Liver (tissue), 8 donors: ENCODE measurements at regions not wholly inside any gene's neighbourhood (a gene's known extent, or its start where the extent isn't known, plus 50 kb on each side); places are given as distances from the start of the nearest gene placed in this dataset.

Experiments used
- DNase-seq: peaks from one replicate; pipeline ENCODE4 v3.0.0-alpha.2; 2017; ENCODE audit warnings: low spot score
- H3K27ac ChIP-seq, 2 donors: one replicate each; pipeline ENCODE4 v1.7.0; 2013; ENCODE audit warnings: inconsistent platforms in 2 of 2, low read length in 2 of 2, control low read depth in 1 of 2, low read depth in 1 of 2, mild to moderate bottlenecking in 1 of 2
- H3K27me3 ChIP-seq, 4 donors: one replicate each; pipeline versions ENCODE4 v1.6.1 to v1.7.0; 2013; ENCODE audit warnings: low read length in 3 of 4, inconsistent platforms in 1 of 4, mild to moderate bottlenecking in 1 of 4, moderate library complexity in 1 of 4; ENCODE audit not compliant: control insufficient read depth in 4 of 4, insufficient read depth in 4 of 4
- H3K36me3 ChIP-seq, 4 donors: one replicate each; pipeline versions ENCODE4 v1.6.1 to v1.7.0; 2013; ENCODE audit warnings: low read length in 3 of 4, mild to moderate bottlenecking in 3 of 4, low read depth in 1 of 4, moderate library complexity in 1 of 4; ENCODE audit not compliant: control insufficient read depth in 4 of 4, insufficient read depth in 3 of 4
- H3K4me1 ChIP-seq, 4 donors: one replicate each; pipeline versions ENCODE4 v1.6.1 to v1.7.0; 2013; ENCODE audit warnings: low read length in 3 of 4, mild to moderate bottlenecking in 3 of 4, moderate library complexity in 1 of 4; ENCODE audit not compliant: control insufficient read depth in 4 of 4, insufficient read depth in 4 of 4
- H3K4me3 ChIP-seq, 3 donors: one replicate each; pipeline versions ENCODE4 v1.6.1 to v1.7.0; 2013; ENCODE audit warnings: low read length in 3 of 3, control low read depth in 1 of 3, low read depth in 1 of 3, mild to moderate bottlenecking in 1 of 3
- H3K9ac ChIP-seq, 2 donors: one replicate each; pipeline ENCODE4 v1.7.0; 2013; ENCODE audit warnings: low read length in 2 of 2, mild to moderate bottlenecking in 2 of 2, moderate library complexity in 2 of 2, control low read depth in 1 of 2, low read depth in 1 of 2
- H3K9me3 ChIP-seq, 4 donors: one replicate each; pipeline versions ENCODE4 v1.6.1 to v1.7.0; 2013; ENCODE audit warnings: low read length in 3 of 4; ENCODE audit not compliant: control insufficient read depth in 4 of 4
- CTCF ChIP-seq: fragments of 150-350 bp; IDR thresholded peaks from 2 replicates; pipeline ENCODE4 v1.5.1; 2017; ENCODE audit warnings: improper control_type of control experiment, low read depth, low read length; ENCODE audit not compliant: missing input control
- FOXA1 ChIP-seq: IDR thresholded peaks from 2 replicates; pipeline ENCODE4 v1.6.1; 2016; ENCODE audit warnings: antibody characterized with exemption
- HNF4G ChIP-seq: IDR thresholded peaks from 2 replicates; pipeline ENCODE4 v1.6.1; 2016; ENCODE audit warnings: antibody characterized with exemption
- JUND ChIP-seq, 2 donors: IDR thresholded peaks; 2 replicates each; pipeline ENCODE4 v1.6.1; 2016; ENCODE audit warnings: antibody characterized with exemption in 2 of 2
- MAX ChIP-seq: IDR thresholded peaks from 2 replicates; pipeline ENCODE4 v1.6.1; 2016; ENCODE audit warnings: antibody characterized with exemption
- NR2F2 ChIP-seq: IDR thresholded peaks from 2 replicates; pipeline ENCODE4 v1.6.1; 2016; ENCODE audit warnings: antibody characterized with exemption
- REST ChIP-seq: IDR thresholded peaks from 2 replicates; pipeline ENCODE4 v1.6.1; 2016; ENCODE audit warnings: antibody characterized with exemption, mild to moderate bottlenecking
- RXRA ChIP-seq, 2 donors: IDR thresholded peaks; 2 replicates each; pipeline ENCODE4 v1.6.1; 2017 to 2018; ENCODE audit warnings: antibody characterized with exemption in 2 of 2, mild to moderate bottlenecking in 1 of 2
- TAF1 ChIP-seq: conservative IDR thresholded peaks from 2 replicates; pipeline ENCODE4 v1.6.1; 2016; ENCODE audit warnings: antibody characterized with exemption, mild to moderate bottlenecking
- YY1 ChIP-seq: IDR thresholded peaks from 2 replicates; pipeline ENCODE4 v1.6.1; 2016; ENCODE audit warnings: antibody characterized with exemption, mild to moderate bottlenecking
- ZBTB33 ChIP-seq: IDR thresholded peaks from 2 replicates; pipeline ENCODE4 v1.6.1; 2016; ENCODE audit warnings: antibody characterized with exemption
- WGBS: extraction: QIAGEN DNeasy Blood & Tissue Kit; methylation state at CpG from one replicate; pipeline ENCODE4 v1.1.7; 2013; 5-methylcytosine and 5-hydroxymethylcytosine counted together
- donor health status: healthy.
- donor health status: healthy.
- donor health status: healthy.
- donor health status: healthy.
- donor health status: healthy.

GRCh38 chr12:41799671-41800070, 345.0 kb downstream of the GXYLT1 start:
- no peak overlapping the region for H3K9ac ChIP-seq
- 73% methylated on average over 3 of the region's 3 CpGs for WGBS
- DNase-seq: no peak
- no peak overlapping the region for H3K27ac ChIP-seq
- no peak for TF ChIP-seq JUND (IDR thresholded peaks at IDR 0.05)
- TF ChIP-seq ZBTB33: no peak
- no peak for TF ChIP-seq RXRA (IDR thresholded peaks at IDR 0.05)
- no peak for TF ChIP-seq MAX
- no peak for TF ChIP-seq YY1
- TF ChIP-seq REST: no peak
- no peak for TF ChIP-seq NR2F2
- TF ChIP-seq FOXA1: no peak
- no peak for TF ChIP-seq TAF1
- TF ChIP-seq HNF4G: no peak
- H3K4me1 ChIP-seq: no peaks in the 10 kb centered on the region
- no peaks in the 10 kb centered on the region for H3K9me3 ChIP-seq
- H3K4me3 ChIP-seq: no peak overlapping the region
- no peaks in the 10 kb centered on the region for H3K36me3 ChIP-seq
- H3K27me3 ChIP-seq: no peaks in the 10 kb centered on the region

GRCh38 chr12:41795910-41796309, 348.8 kb downstream of the GXYLT1 start:
- no peak overlapping the region for H3K9ac ChIP-seq
- WGBS: 70% methylated on average over 5 of the region's 5 CpGs
- H3K36me3 ChIP-seq: no peaks in the 10 kb centered on the region
- no peak overlapping the region for H3K27ac ChIP-seq
- no peak for DNase-seq
- peaks cover 0 to 4% (median 2%) of the 10 kb centered on the region in 4 donors for H3K9me3 ChIP-seq
- H3K4me3 ChIP-seq: no peak overlapping the region
- H3K27me3 ChIP-seq: no peaks in the 10 kb centered on the region
- H3K4me1 ChIP-seq: no peaks in the 10 kb centered on the region
- no peak for TF ChIP-seq JUND (IDR thresholded peaks at IDR 0.05)
- TF ChIP-seq ZBTB33: no peak
- TF ChIP-seq CTCF: no peak
- TF ChIP-seq NR2F2: no peak
